Neural cell (in vitro differentiated cells): ENCODE measurements at regions not wholly inside any gene's neighbourhood (a gene's known extent, or its start where the extent isn't known, plus 50 kb on each side); places are given as distances from the start of the nearest gene placed in this dataset.

Source experiments
- EZH2 ChIP-seq: fragments of 200-600, 300-800 bp; shearing (Covaris generic), sonication (generic); IDR thresholded peaks from 2 replicates; pipeline ENCODE4 v1.6.1; 2014; ENCODE audit warnings: antibody characterized with exemption, low read length, borderline replicate concordance, mild to moderate bottlenecking; ENCODE audit not compliant: insufficient read depth, poor library complexity, severe bottlenecking
- TF ChIP-seq, protein P1 (sequence below): fragments of 450-650 bp; IDR thresholded peaks from 2 replicates; pipeline ENCODE4 v1.5.1; 2014; ENCODE audit warnings: antibody characterized with exemption, mild to moderate bottlenecking, moderate library complexity; ENCODE audit not compliant: poor library complexity, severe bottlenecking

DNA sequence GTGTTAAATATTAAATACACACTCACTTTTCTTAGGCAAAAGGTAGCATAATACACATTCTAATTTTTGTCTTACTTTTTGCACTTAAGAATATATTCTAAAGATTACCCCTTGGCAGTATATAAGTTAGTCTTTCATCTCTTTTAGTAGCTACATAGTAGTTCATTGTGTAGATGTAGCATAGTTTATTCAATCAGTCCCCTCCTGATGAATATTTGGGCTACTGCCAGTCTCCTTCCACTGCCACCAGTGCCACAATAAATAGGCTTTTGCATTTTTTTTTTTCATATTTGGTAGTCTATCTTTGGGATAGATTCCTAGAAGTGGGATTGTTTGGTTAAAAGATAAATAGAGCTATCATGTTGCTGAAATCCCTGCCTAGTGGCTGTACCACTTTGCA, 388.8 kb upstream of the RUNX1 start:
- TF ChIP-seq, protein P1, sequence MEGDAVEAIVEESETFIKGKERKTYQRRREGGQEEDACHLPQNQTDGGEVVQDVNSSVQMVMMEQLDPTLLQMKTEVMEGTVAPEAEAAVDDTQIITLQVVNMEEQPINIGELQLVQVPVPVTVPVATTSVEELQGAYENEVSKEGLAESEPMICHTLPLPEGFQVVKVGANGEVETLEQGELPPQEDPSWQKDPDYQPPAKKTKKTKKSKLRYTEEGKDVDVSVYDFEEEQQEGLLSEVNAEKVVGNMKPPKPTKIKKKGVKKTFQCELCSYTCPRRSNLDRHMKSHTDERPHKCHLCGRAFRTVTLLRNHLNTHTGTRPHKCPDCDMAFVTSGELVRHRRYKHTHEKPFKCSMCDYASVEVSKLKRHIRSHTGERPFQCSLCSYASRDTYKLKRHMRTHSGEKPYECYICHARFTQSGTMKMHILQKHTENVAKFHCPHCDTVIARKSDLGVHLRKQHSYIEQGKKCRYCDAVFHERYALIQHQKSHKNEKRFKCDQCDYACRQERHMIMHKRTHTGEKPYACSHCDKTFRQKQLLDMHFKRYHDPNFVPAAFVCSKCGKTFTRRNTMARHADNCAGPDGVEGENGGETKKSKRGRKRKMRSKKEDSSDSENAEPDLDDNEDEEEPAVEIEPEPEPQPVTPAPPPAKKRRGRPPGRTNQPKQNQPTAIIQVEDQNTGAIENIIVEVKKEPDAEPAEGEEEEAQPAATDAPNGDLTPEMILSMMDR: no peak
- TF ChIP-seq EZH2: no peak
